IPS-15b (cell line): ENCODE measurements at regions not wholly inside any gene's neighbourhood (a gene's known extent, or its start where the extent isn't known, plus 50 kb on each side); places are given as distances from the start of the nearest gene placed in this dataset.

Experiments
- H3K27me3 ChIP-seq: one replicate; pipeline ENCODE4 v1.6.1; 2013; ENCODE audit warnings: low read length; ENCODE audit not compliant: control insufficient read depth, insufficient read depth
- H3K36me3 ChIP-seq: one replicate; pipeline ENCODE4 v1.6.1; 2013; ENCODE audit warnings: low read length; ENCODE audit not compliant: control insufficient read depth, insufficient read depth
- H3K4me1 ChIP-seq: one replicate; pipeline ENCODE4 v1.6.1; 2013; ENCODE audit warnings: mild to moderate bottlenecking, low read length; ENCODE audit not compliant: control insufficient read depth, insufficient read depth
- H3K4me3 ChIP-seq: one replicate; pipeline ENCODE4 v1.5.1; 2013; ENCODE audit warnings: low read depth, low read length
- H3K9ac ChIP-seq: one replicate; pipeline ENCODE4 v1.6.1; 2013; ENCODE audit warnings: low read depth, mild to moderate bottlenecking, low read length
- H3K9me3 ChIP-seq: one replicate; pipeline ENCODE4 v1.6.1; 2013; ENCODE audit warnings: mild to moderate bottlenecking, low read length; ENCODE audit not compliant: control insufficient read depth, insufficient read depth

- Histone ChIP-seq H3K4me1 (peaks cover 2% of the 10 kb centered on the region), H3K9ac (no peak overlapping the region), H3K27me3 (no peaks in the 10 kb centered on the region)
Observed at GRCh38 chr20:7499201-7499600, 441.1 kb downstream of the HAO1 start.

GRCh38 chr20:7500231-7500663 lies 440.0 kb downstream of the HAO1 start:
- no peak overlapping the region for H3K4me3 ChIP-seq

More at GRCh38 chr20:7499201-7499600, 441.1 kb downstream of the HAO1 start:
- no peaks in the 10 kb centered on the region for H3K36me3 ChIP-seq
- H3K4me3 ChIP-seq: no peak overlapping the region
- no peaks in the 10 kb centered on the region for H3K9me3 ChIP-seq

GRCh38 chr20:7503501-7503900 lies 436.8 kb downstream of the HAO1 start:
- no peaks in the 10 kb centered on the region for H3K27me3 ChIP-seq

More at GRCh38 chr20:7500231-7500663, 440.0 kb downstream of the HAO1 start:
- Histone ChIP-seq H3K9me3 (no peaks in the 10 kb centered on the region), H3K9ac (no peak overlapping the region), H3K27me3 (no peaks in the 10 kb centered on the region), H3K36me3 (no peaks in the 10 kb centered on the region), H3K4me1 (peaks cover 2% of the 10 kb centered on the region)

GRCh38 chr20:7505152-7505834 lies 435.0 kb downstream of the HAO1 start:
- Histone ChIP-seq H3K9me3 (no peaks in the 10 kb centered on the region), H3K36me3 (no peaks in the 10 kb centered on the region), H3K27me3 (no peaks in the 10 kb centered on the region), H3K9ac (no peak overlapping the region), H3K4me1 (peaks cover 2% of the 10 kb centered on the region), H3K4me3 (no peak overlapping the region)

More at GRCh38 chr20:7503501-7503900, 436.8 kb downstream of the HAO1 start:
- H3K4me3 ChIP-seq: no peak overlapping the region
- H3K9ac ChIP-seq: no peak overlapping the region
- H3K4me1 ChIP-seq: peaks cover 2% of the 10 kb centered on the region
- no peaks in the 10 kb centered on the region for H3K36me3 ChIP-seq
- no peaks in the 10 kb centered on the region for H3K9me3 ChIP-seq

- H3K36me3 ChIP-seq: no peaks in the 10 kb centered on the region
- H3K9ac ChIP-seq: no peak overlapping the region
- no peak overlapping the region for H3K4me3 ChIP-seq
- no peaks in the 10 kb centered on the region for H3K9me3 ChIP-seq
- peaks cover 2% of the 10 kb centered on the region for H3K4me1 ChIP-seq
- H3K27me3 ChIP-seq: no peaks in the 10 kb centered on the region
Observed at GRCh38 chr20:7505835-7506221, 434.4 kb downstream of the HAO1 start.

- Histone ChIP-seq H3K4me1 (no peaks in the 10 kb centered on the region), H3K27me3 (no peaks in the 10 kb centered on the region), H3K9me3 (no peaks in the 10 kb centered on the region), H3K4me3 (no peak overlapping the region), H3K9ac (no peak overlapping the region), H3K36me3 (no peaks in the 10 kb centered on the region)
Observed at GRCh38 chr20:7516621-7517111, 423.6 kb downstream of the HAO1 start.

- H3K36me3 ChIP-seq: no peaks in the 10 kb centered on the region
- H3K9ac ChIP-seq: no peak overlapping the region
- H3K4me1 ChIP-seq: no peaks in the 10 kb centered on the region
- H3K27me3 ChIP-seq: no peaks in the 10 kb centered on the region
- H3K9me3 ChIP-seq: no peaks in the 10 kb centered on the region
- H3K4me3 ChIP-seq: no peak overlapping the region
Observed at GRCh38 chr20:7520361-7520760, 419.9 kb downstream of the HAO1 start.

GRCh38 chr20:7523288-7523687 lies 417.0 kb downstream of the HAO1 start:
- no peaks in the 10 kb centered on the region for H3K9me3 ChIP-seq
- no peaks in the 10 kb centered on the region for H3K36me3 ChIP-seq
- H3K27me3 ChIP-seq: no peaks in the 10 kb centered on the region
- no peak overlapping the region for H3K9ac ChIP-seq
- no peak overlapping the region for H3K4me3 ChIP-seq
- no peaks in the 10 kb centered on the region for H3K4me1 ChIP-seq

- no peaks in the 10 kb centered on the region for H3K9me3 ChIP-seq
- H3K9ac ChIP-seq: no peak overlapping the region
- H3K36me3 ChIP-seq: no peaks in the 10 kb centered on the region
- no peak overlapping the region for H3K4me3 ChIP-seq
- H3K27me3 ChIP-seq: no peaks in the 10 kb centered on the region
- H3K4me1 ChIP-seq: no peaks in the 10 kb centered on the region
Observed at GRCh38 chr20:7540018-7540417, 400.2 kb downstream of the HAO1 start.

- H3K9me3 ChIP-seq: no peaks in the 10 kb centered on the region
- no peaks in the 10 kb centered on the region for H3K4me1 ChIP-seq
Observed at GRCh38 chr20:7540923-7541322, 399.3 kb downstream of the HAO1 start.

GRCh38 chr20:7571101-7571500 lies 369.2 kb downstream of the HAO1 start:
- H3K9me3 ChIP-seq: no peaks in the 10 kb centered on the region
- no peak overlapping the region for H3K9ac ChIP-seq
- H3K36me3 ChIP-seq: no peaks in the 10 kb centered on the region
- H3K4me3 ChIP-seq: no peak overlapping the region
- H3K27me3 ChIP-seq: no peaks in the 10 kb centered on the region
- no peaks in the 10 kb centered on the region for H3K4me1 ChIP-seq

More at GRCh38 chr20:7540923-7541322, 399.3 kb downstream of the HAO1 start:
- Histone ChIP-seq H3K36me3 (no peaks in the 10 kb centered on the region), H3K4me3 (no peak overlapping the region), H3K9ac (no peak overlapping the region), H3K27me3 (no peaks in the 10 kb centered on the region)

GRCh38 chr20:7571521-7572055 lies 368.7 kb downstream of the HAO1 start:
- Histone ChIP-seq H3K27me3 (no peaks in the 10 kb centered on the region), H3K9ac (no peak overlapping the region), H3K36me3 (no peaks in the 10 kb centered on the region), H3K4me1 (no peaks in the 10 kb centered on the region), H3K4me3 (no peak overlapping the region), H3K9me3 (no peaks in the 10 kb centered on the region)
